HG03521 (cell line): ENCODE measurements at regions not wholly inside any gene's neighbourhood (a gene's known extent, or its start where the extent isn't known, plus 50 kb on each side); places are given as distances from the start of the nearest gene placed in this dataset.

Experiments used
- ATAC-seq: cut with Tn5 transposase; IDR thresholded peaks from one replicate; pipeline ENCODE4 v1.9.1; 2021; ENCODE audit warnings: mild to moderate bottlenecking, moderate library complexity; ENCODE audit not compliant: unreplicated experiment

- no peak for ATAC-seq
These were observed 55.0 kb downstream of the GPR6 start for GRCh38 chr6:110033101-110033500.

DNA sequence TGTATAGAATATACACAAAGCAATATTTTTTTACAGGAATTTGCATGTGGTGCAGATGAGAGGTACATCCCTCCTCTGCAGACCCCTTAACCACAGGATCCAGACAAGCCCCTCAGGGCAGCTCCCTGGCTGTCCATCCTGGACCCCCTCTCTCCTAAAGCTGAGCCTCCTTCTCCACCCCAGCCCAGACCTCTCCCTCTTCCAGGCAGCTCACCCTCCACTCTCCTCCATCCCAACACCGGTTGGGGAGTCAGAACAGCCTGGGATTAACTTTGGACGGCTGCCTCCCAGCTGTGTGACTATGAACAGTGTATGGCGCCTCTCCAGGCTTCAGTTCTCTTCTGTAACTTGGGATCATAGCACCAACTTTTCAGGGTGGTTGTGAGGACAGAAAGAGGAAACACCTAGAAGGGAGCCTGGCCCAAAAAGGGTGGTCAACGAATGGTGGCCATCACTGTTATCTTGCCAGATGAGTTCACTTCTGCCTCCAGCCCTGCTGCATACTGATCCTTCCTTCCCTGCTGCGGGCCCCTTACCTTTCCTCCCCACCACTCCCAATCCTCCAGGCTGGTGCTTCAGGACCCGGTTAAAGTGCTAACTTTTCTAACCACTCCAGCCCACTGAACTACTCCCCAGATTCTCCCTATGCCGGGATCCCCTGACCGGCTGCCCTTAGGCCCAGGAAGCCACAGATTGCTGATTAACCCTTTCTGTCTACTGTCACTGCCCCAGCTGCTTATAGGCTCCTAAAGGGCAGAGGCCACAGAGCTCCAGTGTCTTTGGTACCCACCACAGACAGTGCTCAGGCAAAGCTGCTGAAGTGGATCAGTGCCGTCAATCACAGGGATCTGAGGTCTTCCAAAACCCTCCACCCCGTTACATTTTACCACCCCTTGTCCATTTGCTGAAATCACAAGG is 55.9 kb downstream of the GPR6 start:
- ATAC-seq, result no peak

DNA sequence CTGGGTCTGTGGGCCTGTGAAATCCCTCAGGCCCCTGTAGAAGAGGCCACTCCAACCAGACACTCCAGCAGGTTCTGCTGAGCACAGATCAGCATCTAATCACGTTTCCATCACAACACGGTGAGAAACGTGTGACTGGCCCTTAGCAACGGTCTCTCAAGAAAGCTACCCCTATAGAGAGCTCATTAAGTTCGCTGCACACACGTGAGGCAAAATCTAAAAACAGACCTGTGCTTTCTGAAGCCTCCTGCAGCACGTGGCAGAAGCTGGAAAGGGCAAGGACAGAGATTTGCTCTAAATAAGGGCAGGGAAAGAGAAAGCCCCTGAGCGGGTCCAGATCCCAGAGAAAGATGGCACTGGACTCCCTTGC is 56.5 kb downstream of the GPR6 start:
- no peak for ATAC-seq

- no peak for ATAC-seq
These were observed 57.2 kb downstream of the GPR6 start for GRCh38 chr6:110035321-110035720.

GRCh38 chr6:110036408-110037302 is 58.5 kb downstream of the GPR6 start:
- no peak for ATAC-seq

- no peak for ATAC-seq
These were observed 59.7 kb downstream of the GPR6 start for GRCh38 chr6:110037726-110038295.

GRCh38 chr6:110039364-110039980 is 61.4 kb downstream of the GPR6 start:
- ATAC-seq, result peak; percentile 70

DNA sequence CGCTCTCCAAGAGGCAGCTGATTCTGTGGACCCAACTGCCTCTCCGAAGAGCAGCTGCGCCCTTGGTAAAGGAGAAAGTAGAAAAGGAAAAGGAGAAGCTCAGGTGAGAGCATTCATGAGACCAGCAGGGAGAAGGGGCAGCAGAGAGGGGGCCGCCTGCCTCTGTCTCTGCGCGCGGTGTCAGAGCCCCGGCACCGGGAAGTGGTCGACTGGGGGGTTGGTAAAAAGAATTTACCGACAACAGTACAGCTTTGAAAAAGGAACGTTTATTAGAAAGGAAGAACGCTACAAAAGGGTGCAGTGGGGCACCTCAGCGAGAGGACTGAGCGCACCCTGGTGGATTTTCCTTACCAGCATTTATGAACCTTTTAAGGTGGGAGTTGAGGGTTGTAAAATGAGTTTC is 61.9 kb downstream of the GPR6 start:
- peak; percentile 36 for ATAC-seq

GRCh38 chr6:110040716-110041115 is 62.6 kb downstream of the GPR6 start:
- no peak for ATAC-seq

DNA sequence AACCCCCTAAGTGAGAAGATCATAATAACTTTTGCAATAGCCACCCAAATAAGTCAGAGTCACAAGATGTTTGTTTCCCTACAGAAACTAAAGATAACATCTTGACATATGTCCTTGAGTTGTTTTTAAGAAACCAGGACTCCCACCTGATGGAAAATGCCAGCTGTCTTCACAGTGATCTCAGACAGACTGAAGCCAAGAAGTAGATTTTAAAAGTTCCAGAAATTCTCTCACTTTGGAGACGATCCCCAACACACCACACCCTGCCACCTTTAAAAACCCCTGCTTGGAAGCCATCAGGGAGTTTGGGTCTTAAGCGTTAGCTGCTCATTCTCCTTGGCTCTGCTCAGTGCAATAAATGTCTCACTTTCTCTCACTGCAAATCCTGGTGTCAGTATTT is 63.0 kb downstream of the GPR6 start:
- no peak for ATAC-seq

DNA sequence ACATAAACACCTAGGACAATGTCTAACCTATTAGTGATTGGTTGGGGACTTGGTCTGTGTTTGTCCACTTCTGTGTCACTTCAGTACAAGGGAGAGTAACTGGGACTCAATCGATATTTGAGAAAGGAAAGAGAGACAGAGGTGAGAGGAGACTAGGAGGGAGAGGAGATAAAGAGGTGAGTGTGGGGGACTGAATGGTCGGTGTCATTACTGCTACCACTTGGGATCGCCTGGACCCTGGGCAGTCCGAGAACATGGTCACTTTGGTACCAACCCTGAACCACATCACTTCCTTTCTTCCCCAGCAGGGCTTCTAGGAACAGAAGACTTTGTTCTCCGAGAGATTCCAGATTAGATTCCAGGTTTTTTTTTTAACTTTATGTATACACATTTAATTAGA is 63.7 kb downstream of the GPR6 start:
- ATAC-seq, result no peak

GRCh38 chr6:110042670-110043296 is 64.7 kb downstream of the GPR6 start:
- ATAC-seq, result no peak

DNA sequence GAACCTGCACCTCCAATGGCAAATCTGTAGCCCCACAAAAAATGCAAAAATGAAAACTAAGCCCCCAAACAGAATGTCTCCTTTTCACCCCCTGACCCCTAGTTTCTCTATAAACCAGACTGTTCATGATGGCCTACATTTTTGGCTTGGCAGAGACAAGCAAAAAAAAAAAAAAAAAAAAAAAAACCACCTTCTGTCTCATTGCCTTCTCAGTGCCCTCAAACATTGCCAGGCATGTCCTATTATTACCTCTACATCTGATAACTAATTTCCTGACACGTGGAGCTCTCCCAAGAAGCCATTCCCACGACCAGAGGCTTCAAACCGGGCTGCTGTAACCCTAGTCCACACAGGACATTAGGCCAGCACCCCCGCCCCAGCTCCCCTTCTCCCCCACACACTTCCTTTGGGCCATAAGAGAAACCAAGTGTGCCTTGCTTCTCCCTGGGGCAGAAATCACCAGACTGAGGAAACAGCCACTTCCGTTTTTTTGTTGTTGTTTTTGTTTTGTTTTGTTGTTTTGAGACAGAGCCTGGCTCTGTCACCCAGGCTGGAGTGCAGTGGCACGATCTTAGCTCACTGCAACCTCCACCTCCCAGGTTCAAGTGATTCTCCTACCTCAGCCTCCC is 65.4 kb downstream of the GPR6 start:
- no peak for ATAC-seq

GRCh38 chr6:110044096-110044495 is 66.0 kb downstream of the GPR6 start:
- ATAC-seq, result no peak

GRCh38 chr6:110044622-110045021 is 66.5 kb downstream of the GPR6 start:
- no peak for ATAC-seq

DNA sequence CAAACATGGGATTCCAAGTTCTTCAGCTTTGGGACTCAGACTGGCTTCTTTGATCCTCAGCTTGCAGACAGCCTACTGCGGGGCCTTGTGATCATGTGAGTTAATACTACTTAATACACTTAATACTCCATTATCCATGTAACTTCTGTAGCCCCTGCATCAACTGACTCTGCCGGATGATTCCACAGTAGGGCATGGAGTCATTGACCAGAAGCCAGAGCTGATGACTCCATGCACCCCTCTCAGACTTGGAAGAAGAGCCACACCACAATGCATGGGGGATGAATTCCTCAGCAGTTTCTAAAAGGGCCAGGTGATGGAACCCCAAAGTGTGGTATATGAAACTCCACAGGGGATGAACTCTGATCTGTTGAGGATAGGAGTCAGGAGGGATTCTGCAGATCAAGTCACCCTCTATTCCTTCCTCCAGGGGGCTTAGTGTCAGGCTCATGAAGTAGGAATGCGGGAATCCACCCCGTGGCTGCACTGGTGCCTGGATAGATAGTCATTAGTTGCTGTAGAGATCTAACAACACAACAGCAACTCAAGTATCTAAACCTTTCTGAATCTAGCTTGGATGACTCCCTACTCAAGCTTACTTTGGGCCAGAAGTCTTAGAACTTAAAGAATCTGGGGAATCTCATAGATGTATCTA is 70.2 kb downstream of the GPR6 start:
- ATAC-seq, result no peak

- no peak for ATAC-seq
These were observed 71.8 kb downstream of the GPR6 start for GRCh38 chr6:110049696-110050439.
